Natural killer cell (primary cell): ENCODE measurements at regions not wholly inside any gene's neighbourhood (a gene's known extent, or its start where the extent isn't known, plus 50 kb on each side); places are given as distances from the start of the nearest gene placed in this dataset.

ENCODE experiments used
- ATAC-seq, 3 donors: fragments of 150-1000 bp in 2 of 3; fragments of 200-7000 bp in 1 of 3; cut with Tn5 transposase; 1 replicate in 1 of 3; 2 replicates in 2 of 3; pipeline ENCODE4 v1.10.0; 2021; ENCODE audit warnings: mild to moderate bottlenecking in 2 of 3, moderate library complexity in 2 of 3
- DNase-seq, 2 donors: peaks; one replicate each; pipeline versions ENCODE4 v3.0.0 to v3.0.0-alpha.2; 2013 to 2021; ENCODE audit warnings: mixed read lengths in 1 of 2
- H3K27ac ChIP-seq: one replicate; pipeline ENCODE4 v1.5.1; 2013; ENCODE audit warnings: mild to moderate bottlenecking, low read length
- H3K27me3 ChIP-seq: one replicate; pipeline ENCODE4 v1.6.1; 2013; ENCODE audit warnings: low read length; ENCODE audit not compliant: control insufficient read depth, insufficient read depth
- H3K36me3 ChIP-seq: one replicate; pipeline ENCODE4 v1.6.1; 2013; ENCODE audit warnings: low read length; ENCODE audit not compliant: control insufficient read depth, insufficient read depth
- H3K4me1 ChIP-seq: one replicate; pipeline ENCODE4 v1.6.1; 2013; ENCODE audit warnings: low read length; ENCODE audit not compliant: control insufficient read depth, insufficient read depth
- H3K4me3 ChIP-seq: one replicate; pipeline ENCODE4 v1.5.1; 2013; ENCODE audit warnings: low read length
- H3K9me3 ChIP-seq: one replicate; pipeline ENCODE4 v1.6.1; 2013; ENCODE audit warnings: low read length; ENCODE audit not compliant: control insufficient read depth, insufficient read depth
- H3K27ac Mint-ChIP-seq, 2 donors: one replicate each; pipeline ENCODE4 v1.8.0; 2022; ENCODE audit warnings: mild to moderate bottlenecking in 2 of 2, mixed read lengths in 2 of 2, moderate library complexity in 1 of 2
- H3K27me3 Mint-ChIP-seq, 2 donors: one replicate each; pipeline ENCODE4 v1.8.0; 2022; ENCODE audit warnings: low read depth in 2 of 2, mixed read lengths in 2 of 2
- H3K36me3 Mint-ChIP-seq: one replicate; pipeline ENCODE4 v1.8.0; 2022; ENCODE audit warnings: mixed read lengths
- H3K4me1 Mint-ChIP-seq, 2 donors: one replicate each; pipeline ENCODE4 v1.8.0; 2022; ENCODE audit warnings: mixed read lengths in 2 of 2
- H3K4me3 Mint-ChIP-seq: one replicate; pipeline ENCODE4 v1.8.0; 2022; ENCODE audit warnings: mild to moderate bottlenecking, moderate library complexity, mixed read lengths
- H3K9me3 Mint-ChIP-seq, 2 donors: one replicate each; pipeline ENCODE4 v1.8.0; 2022; ENCODE audit warnings: mixed read lengths in 2 of 2
- CTCF ChIP-seq: fragments of 200-600 bp; IDR thresholded peaks from one replicate; pipeline ENCODE4 v1.8.0; 2022; ENCODE audit warnings: antibody characterized with exemption
- WGBS: methylation state at CpG from one replicate; pipeline ENCODE4 v1.1.7; 2013; ENCODE audit warnings: missing lambda C conversion rate; ENCODE audit not compliant: insufficient coverage; 5-methylcytosine and 5-hydroxymethylcytosine counted together
- intact Hi-C: fragments of 100-400 bp; cut with micrococcal nuclease; formaldehyde crosslinking; loops from one replicate; pipeline ENCODE4 v1.14.2; 2022

DNA sequence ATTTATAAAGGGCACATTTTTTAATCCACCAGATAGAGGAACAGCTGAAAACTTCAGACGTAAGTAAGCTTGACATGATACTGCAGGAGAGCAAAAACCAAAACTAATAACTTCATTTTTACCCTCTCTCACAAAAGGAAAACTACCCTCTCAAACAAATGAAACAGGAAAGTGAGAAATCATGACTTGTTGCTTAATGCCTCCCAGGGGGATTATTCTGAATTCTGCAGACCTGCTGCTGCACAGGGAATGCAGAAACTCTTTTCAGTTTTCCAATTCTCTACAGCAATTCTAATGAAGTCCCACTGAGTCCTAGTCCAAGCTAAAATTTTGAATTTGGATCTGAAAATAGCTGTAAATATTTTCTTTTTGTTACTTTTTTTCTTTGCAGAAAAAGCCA, 637.1 kb upstream of the CCDC54 start:
- ATAC-seq, result no peak
- no peaks in the 10 kb centered on the region for H3K4me1 ChIP-seq
- Mint-ChIP-seq H3K4me1 (no peaks in the 10 kb centered on the region), H3K4me3 (no peak overlapping the region), H3K27ac (no peak overlapping the region), H3K27me3 (no peaks in the 10 kb centered on the region), H3K9me3 (peaks cover 4 to 8% of the 10 kb centered on the region in 2 donors), H3K36me3 (no peaks in the 10 kb centered on the region)
- no peaks in the 10 kb centered on the region for H3K27me3 ChIP-seq
- DNase-seq, result no peak
- no peaks in the 10 kb centered on the region for H3K36me3 ChIP-seq
- H3K4me3 ChIP-seq, result no peak overlapping the region
- intact Hi-C loops, result no loop called here
- 69% methylated on average over 1 of the region's 1 CpG for WGBS
- no peaks in the 10 kb centered on the region for H3K9me3 ChIP-seq
- no peak for TF ChIP-seq CTCF
- no peak overlapping the region for H3K27ac ChIP-seq

DNA sequence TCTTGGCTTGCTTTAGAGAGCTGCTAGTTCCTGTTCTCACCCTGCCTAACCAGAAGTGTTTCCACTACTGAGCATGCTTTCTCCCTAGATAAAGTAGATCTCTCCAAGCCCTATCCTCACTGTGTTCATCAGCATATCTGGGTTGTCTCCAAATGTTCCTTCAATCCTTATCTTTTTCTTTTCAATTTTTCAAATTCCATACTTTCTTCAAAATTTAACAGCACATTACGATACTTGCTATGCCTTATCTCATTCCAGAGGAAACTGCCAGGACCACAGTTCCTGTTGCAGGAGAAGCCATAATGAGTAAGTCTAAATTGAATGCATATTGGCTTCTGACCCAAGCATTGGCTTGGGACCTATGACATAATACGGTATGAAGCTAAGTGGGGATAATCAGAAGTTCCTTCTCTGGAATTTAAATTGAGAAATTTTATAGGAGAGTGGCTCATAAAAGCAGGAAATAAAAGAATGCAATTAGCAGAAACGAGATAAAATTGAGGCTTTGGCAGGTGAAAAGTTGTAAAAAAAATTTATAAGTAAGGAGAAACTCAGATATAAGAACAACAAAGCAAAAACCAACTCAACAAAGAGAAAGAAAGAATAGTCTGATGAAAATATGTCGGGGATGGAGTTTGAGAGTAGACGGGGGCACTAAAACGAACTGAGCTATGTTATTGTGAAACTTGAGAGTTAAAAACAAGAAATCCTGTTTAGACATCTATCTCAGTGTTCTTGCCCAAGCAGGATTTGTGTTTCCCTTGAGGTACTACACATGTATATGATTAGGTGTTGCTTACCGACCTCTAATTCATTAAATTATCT, 631.7 kb upstream of the CCDC54 start:
- Mint-ChIP-seq H3K9me3 (peaks cover 8 to 14% of the 10 kb centered on the region in 2 donors), H3K27ac (no peak overlapping the region)
- intact Hi-C loops, result no loop called here

GRCh38 chr3:106746286-106746685, 631.0 kb upstream of the CCDC54 start:
- no peak for ATAC-seq
- H3K9me3 Mint-ChIP-seq, result peaks cover 8 to 14% of the 10 kb centered on the region in 2 donors

More for the DNA sequence above, 631.7 kb upstream of the CCDC54 start:
- no peak overlapping the region for H3K4me3 Mint-ChIP-seq
- H3K4me1 Mint-ChIP-seq, result no peaks in the 10 kb centered on the region
- no peaks in the 10 kb centered on the region for H3K4me1 ChIP-seq
- H3K27ac ChIP-seq, result no peak overlapping the region
- H3K27me3 ChIP-seq, result no peaks in the 10 kb centered on the region
- ATAC-seq (no peak), DNase-seq (no peak)
- H3K27me3 Mint-ChIP-seq, result no peaks in the 10 kb centered on the region
- no peak overlapping the region for H3K4me3 ChIP-seq
- H3K36me3 ChIP-seq, result no peaks in the 10 kb centered on the region
- no peaks in the 10 kb centered on the region for H3K9me3 ChIP-seq
- H3K36me3 Mint-ChIP-seq, result no peaks in the 10 kb centered on the region
- TF ChIP-seq CTCF, result no peak
- WGBS, result 82% methylated on average over 6 of the region's 7 CpGs

More at GRCh38 chr3:106746286-106746685, 631.0 kb upstream of the CCDC54 start:
- H3K4me1 ChIP-seq, result no peaks in the 10 kb centered on the region
- no peak overlapping the region for H3K4me3 Mint-ChIP-seq
- H3K27ac ChIP-seq, result no peak overlapping the region
- H3K4me3 ChIP-seq, result no peak overlapping the region
- H3K27ac Mint-ChIP-seq, result no peak overlapping the region
- no peaks in the 10 kb centered on the region for H3K4me1 Mint-ChIP-seq
- intact Hi-C loops, result no loop called here
- H3K27me3 Mint-ChIP-seq, result no peaks in the 10 kb centered on the region
- no peaks in the 10 kb centered on the region for H3K9me3 ChIP-seq
- DNase-seq, result no peak
- no peaks in the 10 kb centered on the region for H3K36me3 Mint-ChIP-seq
- H3K36me3 ChIP-seq, result no peaks in the 10 kb centered on the region
- no peak for TF ChIP-seq CTCF
- H3K27me3 ChIP-seq, result no peaks in the 10 kb centered on the region
